HepG2 (cell line): ENCODE measurements at regions not wholly inside any gene's neighbourhood (a gene's known extent, or its start where the extent isn't known, plus 50 kb on each side); places are given as distances from the start of the nearest gene placed in this dataset.

Experiments
- ATAC-seq: fragments of 200-7000 bp; cut with Tn5 transposase; 3 replicates; pipeline ENCODE4 v1.9.1; 2020; ENCODE audit warnings: mild to moderate bottlenecking, moderate library complexity
- BruUV-seq: library from RNA; stranded (reverse); fragments of 400-500 nt; replicated peaks from 2 replicates; lab custom pipeline; 2021; lab: Mats Ljungman, UMichigan
- CTCF ChIA-PET: fragments of 300-600 bp; formaldehyde crosslinking; extraction: SDS; loops from one replicate; lab custom pipeline; 2021; ENCODE audit warnings: low total read pairs, inconsistent platforms, low intra/inter-chr PET ratio; lab: Yijun Ruan, JAX
- POLR2A ChIA-PET: fragments of 350-600 bp; sonication (Branson Sonifier 250); formaldehyde crosslinking; loops from one replicate; lab custom pipeline; 2020; ENCODE audit warnings: antibody characterized with exemption, inconsistent platforms; lab: Yijun Ruan, JAX
- DNase-seq: peaks from one replicate; pipeline ENCODE4 v3.0.0-alpha.2; 2015; ENCODE audit warnings: low spot score
- FAIRE-seq: peaks from 3 replicates; lab custom pipeline; 2011; peaks lifted over from hg19 to GRCh38; lab: Jason Lieb, UNC
- H2AFZ ChIP-seq: one replicate; pipeline ENCODE4 v1.6.1; 2011; ENCODE audit warnings: low read length, inconsistent platforms
- H3K27ac ChIP-seq: fragments of 300-600 bp; 3 replicates; pipeline ENCODE4 v1.8.0; 2011; ENCODE audit warnings: mixed run types, mild to moderate bottlenecking, mixed read lengths, low read length, inconsistent platforms; ENCODE audit not compliant: insufficient read depth; ENCODE audit errors: extremely low read length
- H3K27me3 ChIP-seq, 2 experiments: fragments of 200-600 bp in 1 of 2; 2 replicates in 1 of 2; 3 replicates in 1 of 2; pipeline versions ENCODE4 v1.6.0 to v1.8.0; 2011; ENCODE audit warnings: low read length in 2 of 2, mild to moderate bottlenecking in 2 of 2, moderate library complexity in 2 of 2, inconsistent platforms in 1 of 2; ENCODE audit not compliant: insufficient read depth in 2 of 2, control insufficient read depth in 1 of 2
- H3K36me3 ChIP-seq, 2 experiments: fragments of 200-600 bp in 1 of 2; replicated peaks in 1 of 2; 2 replicates in 1 of 2; 3 replicates in 1 of 2; pipeline versions ENCODE4 v1.5.1 to v1.8.0; 2011; ENCODE audit warnings: low read length in 2 of 2, inconsistent platforms in 1 of 2; ENCODE audit not compliant: insufficient read depth in 2 of 2, control insufficient read depth in 1 of 2
- H3K4me1 ChIP-seq: 2 replicates; pipeline ENCODE4 v1.5.1; 2012; ENCODE audit warnings: low read length, inconsistent platforms; ENCODE audit not compliant: insufficient read depth
- H3K4me2 ChIP-seq: 2 replicates; pipeline ENCODE4 v1.6.0; 2011; ENCODE audit warnings: low read depth, low read length, inconsistent platforms
- H3K4me3 ChIP-seq, 3 experiments: fragments of 200-600 bp in 1 of 3; sonication (generic), shearing (Covaris generic) in 1 of 3; replicated peaks in 1 of 3; 2 replicates each; pipeline ENCODE4 v1.5.1; 2011 to 2016; ENCODE audit warnings: low read length in 3 of 3, inconsistent platforms in 2 of 3, low read depth in 2 of 3, mild to moderate bottlenecking in 2 of 3, control low read depth in 1 of 3, mixed read lengths in 1 of 3; ENCODE audit not compliant: insufficient read depth in 1 of 3
- H3K79me2 ChIP-seq: one replicate; pipeline ENCODE4 v1.6.1; 2011; ENCODE audit warnings: low read length, inconsistent platforms; ENCODE audit not compliant: insufficient read depth
- H3K9ac ChIP-seq: 2 replicates; pipeline ENCODE4 v1.6.0; 2011; ENCODE audit warnings: mild to moderate bottlenecking, low read depth, low read length, inconsistent platforms; ENCODE audit not compliant: insufficient read depth
- H3K9me3 ChIP-seq: 2 replicates; pipeline ENCODE4 v1.5.1; 2012; ENCODE audit warnings: mild to moderate bottlenecking, low read length
- H4K20me1 ChIP-seq: 2 replicates; pipeline ENCODE4 v1.6.0; 2011; ENCODE audit warnings: inconsistent platforms, mild to moderate bottlenecking, low read length, moderate library complexity; ENCODE audit not compliant: insufficient read depth
- HIC2 ChIP-seq: sonication (generic); formaldehyde crosslinking; IDR thresholded peaks from 2 replicates; pipeline ENCODE4 v1.9.0; 2022; ENCODE audit warnings: low read depth, missing genetic modification reagents
- HOXA3 ChIP-seq: sonication (generic); formaldehyde crosslinking; IDR thresholded peaks from 2 replicates; pipeline ENCODE4 v1.5.0; 2020; ENCODE audit warnings: missing genetic modification reagents
- KDM2A ChIP-seq: sonication (generic); formaldehyde crosslinking; IDR thresholded peaks from 2 replicates; pipeline ENCODE4 v1.4.0; 2020; ENCODE audit warnings: low read depth, missing genetic modification reagents, borderline replicate concordance
- MEIS1 ChIP-seq: sonication (generic); formaldehyde crosslinking; IDR thresholded peaks from 2 replicates; pipeline ENCODE4 v1.9.0; 2021; ENCODE audit warnings: mild to moderate bottlenecking, missing genetic modification reagents, moderate library complexity, borderline replicate concordance
- PHB2 ChIP-seq: fragments of 450-650 bp; IDR thresholded peaks from 2 replicates; pipeline ENCODE4 v1.6.1; 2018; ENCODE audit not compliant: partially characterized antibody
- RBM39 ChIP-seq: fragments of 200-400 bp; formaldehyde crosslinking; IDR thresholded peaks from one replicate; pipeline ENCODE4 v1.6.1; 2018; ENCODE audit warnings: antibody characterized with exemption, mild to moderate bottlenecking, low read depth, low read length; ENCODE audit not compliant: poor library complexity, severe bottlenecking
- SKIL ChIP-seq: sonication (generic); formaldehyde crosslinking; IDR thresholded peaks from 2 replicates; pipeline ENCODE4 v1.8.0; 2022; ENCODE audit warnings: missing genetic modification reagents, mild to moderate bottlenecking, moderate library complexity, borderline replicate concordance
- SP1 ChIP-seq, 2 experiments: fragments of 450-650 bp in 1 of 2; sonication (generic) in 1 of 2; formaldehyde crosslinking in 1 of 2; IDR thresholded peaks; 2 replicates each; pipeline versions ENCODE4 v1.4.0 to v1.6.1; 2016 to 2020; ENCODE audit warnings: missing genetic modification reagents in 1 of 2
- ZBTB8A ChIP-seq: sonication (generic); formaldehyde crosslinking; IDR thresholded peaks from 2 replicates; pipeline ENCODE4 v1.4.0; 2020; ENCODE audit warnings: mild to moderate bottlenecking, low read depth, missing genetic modification reagents, borderline replicate concordance
- ZFP36L1 ChIP-seq: sonication (generic); formaldehyde crosslinking; IDR thresholded peaks from 2 replicates; pipeline ENCODE4 v1.8.0; 2022; ENCODE audit warnings: mild to moderate bottlenecking, missing genetic modification reagents, moderate library complexity
- ZNF263 ChIP-seq: sonication (generic); formaldehyde crosslinking; IDR thresholded peaks from 2 replicates; pipeline ENCODE4 v1.4.0; 2020; ENCODE audit warnings: missing genetic modification reagents
- ZNF281 ChIP-seq: sonication (generic); formaldehyde crosslinking; IDR thresholded peaks from 2 replicates; pipeline ENCODE4 v1.4.0; 2020; ENCODE audit warnings: missing genetic modification reagents, borderline replicate concordance
- WGBS: methylation state at CpG from one replicate; pipeline ENCODE4 v1.1.6; 2017; ENCODE audit warnings: low lambda C conversion rate; 5-methylcytosine and 5-hydroxymethylcytosine counted together
- in situ Hi-C: cut with HindIII; loops from 2 replicates; pipeline ENCODE4 v1.10.0; 2017; ENCODE audit warnings: low pct_unique_long_range_greater_than_20kb; ENCODE audit not compliant: extremely low pct_ligation_motif_present
- intact Hi-C: fragments of 100-400 bp; cut with micrococcal nuclease; formaldehyde crosslinking; loops from one replicate; pipeline ENCODE4 v1.10.0; 2022; ENCODE audit not compliant: unreplicated experiment
- TF ChIP-seq, protein P1 (sequence below): IDR thresholded peaks from 2 replicates; pipeline ENCODE4 v1.6.1; 2012; ENCODE audit warnings: low read depth, low read length, improper control_type of control experiment

GRCh38 chr7:52197221-52197620 lies 838.2 kb upstream of the POM121L12 start (continued):
- TF ChIP-seq RBM39 (no peak), ZFP36L1 (no peak), SP1 (IDR thresholded peaks at IDR 0.05) (no peak), SP1 (CRISPR knock-in tag; IDR thresholded peaks at IDR 0.05) (no peak)

DNA sequence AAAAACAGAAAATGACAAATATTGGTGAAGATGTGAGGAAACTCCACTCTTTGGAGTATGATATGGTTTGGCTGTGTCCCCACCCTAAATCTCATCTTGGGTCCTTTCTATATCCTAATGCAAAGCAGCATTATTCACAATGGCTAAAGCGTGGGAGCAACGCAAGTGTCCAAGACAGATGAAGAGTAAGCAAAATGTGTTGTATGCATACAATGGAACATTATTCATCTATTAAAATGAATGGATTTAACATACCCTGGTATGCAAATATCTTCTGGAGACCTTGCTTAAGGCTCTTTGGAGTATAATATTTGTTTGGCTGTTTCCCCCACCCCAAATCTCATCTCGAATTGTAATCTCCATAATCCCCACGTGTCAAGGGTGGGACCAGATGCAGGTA lies 839.8 kb upstream of the POM121L12 start:
- H3K27me3 ChIP-seq = no peaks in the 10 kb centered on the region
- ChIA-PET POLR2A (no interaction called here), CTCF (no interaction called here)
- no peaks in the 10 kb centered on the region for H3K4me1 ChIP-seq
- DNase-seq (no peak), ATAC-seq (no peak), FAIRE-seq (no peak)
- no peaks in the 10 kb centered on the region for H3K79me2 ChIP-seq
- intact Hi-C loops (no loop called here), in situ Hi-C loops (no loop called here)
- 3% methylated on average over 4 of the region's 4 CpGs for WGBS
- no peaks in the 10 kb centered on the region for H4K20me1 ChIP-seq
- no peaks in the 10 kb centered on the region for H3K36me3 ChIP-seq
- no TSS peak for BruUV-seq
- no peak for TF ChIP-seq HOXA3 (CRISPR knock-in tag)
- TF ChIP-seq KDM2A (CRISPR knock-in tag) = no peak
- no peak for TF ChIP-seq HIC2 (CRISPR knock-in tag)
- TF ChIP-seq PHB2 = no peak
- TF ChIP-seq SKIL (CRISPR knock-in tag) = no peak
- TF ChIP-seq MEIS1 (CRISPR knock-in tag) = no peak
- TF ChIP-seq ZBTB8A (CRISPR knock-in tag) = no peak
- TF ChIP-seq, protein P1, sequence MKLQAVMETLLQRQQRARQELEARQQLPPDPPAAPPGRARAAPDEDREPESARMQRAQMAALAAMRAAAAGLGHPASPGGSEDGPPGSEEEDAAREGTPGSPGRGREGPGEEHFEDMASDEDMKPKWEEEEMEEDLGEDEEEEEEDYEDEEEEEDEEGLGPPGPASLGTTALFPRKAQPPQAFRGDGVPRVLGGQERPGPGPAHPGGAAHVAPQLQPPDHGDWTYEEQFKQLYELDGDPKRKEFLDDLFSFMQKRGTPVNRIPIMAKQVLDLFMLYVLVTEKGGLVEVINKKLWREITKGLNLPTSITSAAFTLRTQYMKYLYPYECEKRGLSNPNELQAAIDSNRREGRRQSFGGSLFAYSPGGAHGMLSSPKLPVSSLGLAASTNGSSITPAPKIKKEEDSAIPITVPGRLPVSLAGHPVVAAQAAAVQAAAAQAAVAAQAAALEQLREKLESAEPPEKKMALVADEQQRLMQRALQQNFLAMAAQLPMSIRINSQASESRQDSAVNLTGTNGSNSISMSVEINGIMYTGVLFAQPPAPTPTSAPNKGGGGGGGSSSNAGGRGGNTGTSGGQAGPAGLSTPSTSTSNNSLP = no peak
- TF ChIP-seq ZNF281 (CRISPR knock-in tag) = no peak
- no peak for TF ChIP-seq ZNF263
- H3K9ac ChIP-seq = no peak overlapping the region
- no peak overlapping the region for H2AFZ ChIP-seq
- no peak overlapping the region for H3K4me3 ChIP-seq
- no peak overlapping the region for H3K27ac ChIP-seq
- no peak overlapping the region for H3K4me2 ChIP-seq
- no peaks in the 10 kb centered on the region for H3K9me3 ChIP-seq
